NCI-H2171 treated with DMSO at 0.1 percent for 48 hours (cell line): ENCODE measurements at regions not wholly inside any gene's neighbourhood (a gene's known extent, or its start where the extent isn't known, plus 50 kb on each side); places are given as distances from the start of the nearest gene placed in this dataset.
A peak's percentile ranks its signal among the peaks of the same experiment; 100 is the strongest.
"Not testable (repeated sequence)": the region's sequence is repeated elsewhere in the genome, so short reads cannot be mapped to it uniquely, and the experiment has no call there.

Experiments
- DNase-seq: peaks from one replicate; lab custom pipeline; 2025; lab: John Stamatoyannopoulos, UW

- DNase-seq, result no peak
These were observed 1746.4 kb downstream of the EFNA5 start for GRCh38 chr5:105924366-105924765.

GRCh38 chr5:105922574-105922973 lies 1748.2 kb downstream of the EFNA5 start:
- no peak for DNase-seq

GRCh38 chr5:105922080-105922479 lies 1748.7 kb downstream of the EFNA5 start:
- no peak for DNase-seq

- no peak for DNase-seq
These were observed 1753.5 kb downstream of the EFNA5 start for GRCh38 chr5:105917189-105917588.

DNA sequence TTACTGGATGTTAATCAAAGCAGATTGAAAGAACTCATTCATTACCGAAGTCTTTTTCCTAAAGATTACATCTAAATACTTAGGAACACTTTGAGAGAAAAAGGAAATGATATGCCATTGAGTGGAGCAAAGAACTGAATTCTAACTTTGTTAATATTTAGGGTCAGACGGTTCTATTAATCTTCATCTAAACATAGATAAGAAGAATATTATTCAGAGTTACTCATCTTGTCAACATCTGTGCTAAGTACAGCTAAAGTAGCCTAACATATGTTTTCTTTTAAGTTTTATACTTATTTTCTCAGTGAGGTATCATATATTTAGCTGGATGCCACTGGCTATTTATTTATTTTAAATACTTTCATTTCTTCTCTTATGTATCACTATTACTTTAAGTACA lies 1763.7 kb downstream of the EFNA5 start:
- no peak for DNase-seq

- DNase-seq, result peak; percentile 4
These were observed 1765.3 kb downstream of the EFNA5 start for GRCh38 chr5:105905392-105905791.

DNA sequence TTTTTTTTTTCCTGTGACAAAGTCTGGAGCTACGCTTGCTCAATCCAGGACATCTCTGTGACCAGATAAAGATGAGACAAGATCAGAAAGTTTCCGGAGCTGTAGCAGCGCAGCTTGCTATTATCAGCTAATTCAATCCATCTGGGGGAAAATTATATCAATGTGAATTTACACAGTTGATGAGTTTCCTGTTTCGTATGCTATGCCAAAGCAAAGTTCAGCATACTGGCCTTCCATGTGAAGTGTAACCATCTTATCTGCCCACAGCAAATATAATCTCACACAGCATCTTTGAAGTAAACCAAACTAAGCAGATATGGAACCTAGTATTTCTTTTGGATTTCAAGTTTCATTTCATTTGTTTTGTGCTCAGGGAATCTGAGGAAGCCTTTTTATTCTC lies 1767.7 kb downstream of the EFNA5 start:
- DNase-seq, result no peak

GRCh38 chr5:105899726-105900125 lies 1771.0 kb downstream of the EFNA5 start:
- no peak for DNase-seq

GRCh38 chr5:105898183-105898582 lies 1772.6 kb downstream of the EFNA5 start:
- no peak for DNase-seq

GRCh38 chr5:105885266-105885665 lies 1785.5 kb downstream of the EFNA5 start:
- no peak for DNase-seq

DNA sequence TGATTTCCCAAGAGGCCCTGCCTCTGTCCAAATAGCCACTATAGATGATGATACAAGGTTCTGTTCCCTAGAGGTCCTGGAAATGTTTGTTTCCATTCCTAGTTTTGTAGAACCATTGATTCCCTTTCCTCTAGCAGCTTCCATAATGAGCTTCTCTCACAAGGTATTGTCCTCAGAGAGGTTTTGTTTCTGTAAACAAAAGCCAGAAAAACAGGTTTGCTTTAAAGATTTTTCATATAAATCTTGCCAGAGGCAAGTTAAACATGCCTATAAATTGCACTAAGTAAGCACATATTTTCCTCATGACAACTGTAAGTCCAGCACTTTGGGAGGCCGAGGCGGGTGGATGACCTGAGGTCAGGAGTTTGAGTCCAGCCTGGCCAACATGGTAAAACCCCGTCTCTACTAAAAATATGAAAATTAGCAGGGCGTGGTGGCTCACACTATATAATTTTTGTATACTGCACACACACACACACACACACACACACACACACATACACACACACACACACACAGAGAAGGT lies 1787.7 kb downstream of the EFNA5 start:
- no peak for DNase-seq

GRCh38 chr5:105878402-105878801 lies 1792.3 kb downstream of the EFNA5 start:
- DNase-seq, result no peak

DNA sequence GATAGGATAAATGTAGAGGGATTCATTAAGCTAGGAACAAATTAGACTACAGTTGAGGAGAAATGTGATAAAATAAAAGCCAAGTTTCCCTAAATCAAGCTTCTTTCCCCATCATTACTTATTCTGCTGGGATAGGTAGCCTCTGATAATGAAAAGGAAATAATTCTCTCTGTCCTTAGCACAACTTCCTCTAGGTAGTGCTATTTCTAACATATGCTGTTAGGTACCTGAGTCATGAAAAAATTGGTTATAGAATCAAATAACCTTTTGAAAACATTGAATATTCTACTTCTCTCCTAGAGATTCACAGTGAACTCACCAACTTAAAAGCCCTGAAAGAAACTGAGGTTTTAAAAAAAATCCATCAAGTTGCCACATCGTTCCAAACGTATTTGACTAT lies 1793.1 kb downstream of the EFNA5 start:
- DNase-seq, result no peak

GRCh38 chr5:105874316-105874715 lies 1796.4 kb downstream of the EFNA5 start:
- no peak for DNase-seq

DNA sequence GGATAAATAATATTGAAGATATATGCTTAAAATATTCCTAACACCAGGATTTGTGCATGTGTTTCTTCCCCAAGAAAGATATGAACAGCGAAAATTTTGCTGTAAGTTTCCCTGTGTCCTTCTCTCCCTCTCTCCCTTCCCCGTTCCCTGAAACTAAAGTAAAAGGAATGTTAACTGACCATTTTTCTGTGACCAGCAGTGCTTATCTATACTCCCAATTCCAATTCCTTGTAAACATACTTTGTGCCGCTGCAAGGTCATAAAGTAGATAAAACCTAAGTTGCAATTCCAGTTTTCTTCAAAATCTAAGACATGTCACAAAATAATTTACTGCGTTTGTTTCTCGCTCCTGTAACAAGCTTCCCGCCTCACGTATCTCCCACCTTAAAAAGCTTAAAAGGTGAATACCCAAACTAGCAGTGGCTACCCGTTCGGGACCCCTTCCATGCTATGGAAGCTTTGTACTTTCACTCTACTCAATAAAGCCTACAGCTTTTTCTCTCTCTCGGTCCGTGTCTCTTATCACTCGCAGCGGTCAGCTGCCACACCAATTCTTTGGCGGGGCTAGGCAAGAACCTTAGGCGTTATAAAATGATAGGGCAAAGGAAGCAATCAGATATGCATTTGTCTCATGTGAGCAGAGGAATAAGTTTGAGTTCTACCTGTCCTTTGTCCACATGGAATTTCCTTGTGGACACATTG lies 1798.0 kb downstream of the EFNA5 start:
- DNase-seq, result no peak

- peak; percentile 68 for DNase-seq
These were observed 1802.5 kb downstream of the EFNA5 start for GRCh38 chr5:105868038-105868780.

GRCh38 chr5:105865834-105866233 lies 1804.9 kb downstream of the EFNA5 start:
- DNase-seq, result no peak

DNA sequence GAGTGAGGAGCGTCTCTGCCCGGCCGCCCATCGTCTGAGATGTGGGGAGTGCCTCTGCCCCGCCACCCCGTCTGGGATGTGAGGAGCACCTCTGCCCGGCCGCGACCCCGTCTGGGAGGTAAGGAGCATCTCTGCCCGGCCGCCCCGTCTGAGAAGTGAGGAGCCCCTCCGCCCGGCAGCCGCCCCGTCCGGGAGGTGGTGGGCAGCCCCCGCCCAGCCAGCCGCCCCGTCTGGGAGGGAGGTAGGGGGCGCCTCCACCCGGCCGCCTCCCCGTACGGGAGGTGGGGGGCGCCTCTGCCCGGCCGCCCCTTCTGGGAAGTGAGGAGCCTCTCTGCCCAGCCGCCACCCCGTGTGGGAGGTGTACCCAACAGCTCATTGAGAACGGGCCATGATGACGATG lies 1811.4 kb downstream of the EFNA5 start:
- DNase-seq, result not testable (repeated sequence)

GRCh38 chr5:105849701-105850100 lies 1821.0 kb downstream of the EFNA5 start:
- no peak for DNase-seq

- no peak for DNase-seq
These were observed 1829.9 kb downstream of the EFNA5 start for GRCh38 chr5:105840800-105841199.

- DNase-seq, result no peak
These were observed 1833.8 kb downstream of the EFNA5 start for GRCh38 chr5:105836887-105837286.

- DNase-seq, result no peak
These were observed 1834.5 kb downstream of the EFNA5 start for GRCh38 chr5:105836268-105836667.

- no peak for DNase-seq
These were observed 1841.9 kb downstream of the EFNA5 start for GRCh38 chr5:105828821-105829220.
